ENCODE measurements at regions not wholly inside any gene's neighbourhood (a gene's known extent, or its start where the extent isn't known, plus 50 kb on each side); places are given as distances from the start of the nearest gene placed in this dataset.

DNA sequence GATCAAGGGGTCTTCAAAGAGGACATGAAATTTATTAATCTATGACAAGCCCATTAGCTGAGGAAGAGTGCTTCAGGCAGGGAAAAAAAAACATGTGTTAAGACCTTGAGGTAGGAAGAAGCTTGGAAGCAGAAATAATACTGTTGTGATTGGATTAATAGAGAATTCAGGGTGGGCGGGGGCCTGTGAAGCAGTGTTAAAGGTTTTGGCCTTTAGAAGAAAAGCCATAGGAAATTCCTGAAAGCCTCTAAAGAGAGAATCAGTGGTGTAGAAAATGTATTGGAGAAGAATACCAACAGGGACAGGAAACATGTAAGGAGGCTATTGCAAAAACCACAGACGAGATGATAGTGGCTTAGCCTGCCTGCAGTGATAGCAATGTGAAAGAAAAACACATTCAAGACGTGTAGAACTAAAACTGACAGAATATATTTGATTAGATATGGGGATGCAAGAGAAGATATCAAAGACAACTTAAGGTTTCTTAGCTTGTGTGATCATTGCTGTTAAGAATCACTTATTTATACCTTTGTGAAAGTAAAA, 404.4 kb upstream of the ANO3 start (continued):
- TF ChIP-seq, protein P1, sequence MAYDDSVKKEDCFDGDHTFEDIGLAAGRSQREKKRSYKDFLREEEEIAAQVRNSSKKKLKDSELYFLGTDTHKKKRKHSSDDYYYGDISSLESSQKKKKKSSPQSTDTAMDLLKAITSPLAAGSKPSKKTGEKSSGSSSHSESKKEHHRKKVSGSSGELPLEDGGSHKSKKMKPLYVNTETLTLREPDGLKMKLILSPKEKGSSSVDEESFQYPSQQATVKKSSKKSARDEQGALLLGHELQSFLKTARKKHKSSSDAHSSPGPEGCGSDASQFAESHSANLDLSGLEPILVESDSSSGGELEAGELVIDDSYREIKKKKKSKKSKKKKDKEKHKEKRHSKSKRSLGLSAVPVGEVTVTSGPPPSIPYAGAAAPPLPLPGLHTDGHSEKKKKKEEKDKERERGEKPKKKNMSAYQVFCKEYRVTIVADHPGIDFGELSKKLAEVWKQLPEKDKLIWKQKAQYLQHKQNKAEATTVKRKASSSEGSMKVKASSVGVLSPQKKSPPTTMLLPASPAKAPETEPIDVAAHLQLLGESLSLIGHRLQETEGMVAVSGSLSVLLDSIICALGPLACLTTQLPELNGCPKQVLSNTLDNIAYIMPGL (CRISPR knock-in tag; IDR thresholded peaks at IDR 0.05): no peak
- TF ChIP-seq ZNF263 (CRISPR knock-in tag; IDR thresholded peaks at IDR 0.05; ENCODE audit: low read depth) (no peak), JUN (CRISPR knock-in tag; IDR thresholded peaks at IDR 0.05) (no peak), ESRRA (CRISPR knock-in tag; IDR thresholded peaks at IDR 0.05; ENCODE audit: borderline replicate concordance) (no peak)

DNA sequence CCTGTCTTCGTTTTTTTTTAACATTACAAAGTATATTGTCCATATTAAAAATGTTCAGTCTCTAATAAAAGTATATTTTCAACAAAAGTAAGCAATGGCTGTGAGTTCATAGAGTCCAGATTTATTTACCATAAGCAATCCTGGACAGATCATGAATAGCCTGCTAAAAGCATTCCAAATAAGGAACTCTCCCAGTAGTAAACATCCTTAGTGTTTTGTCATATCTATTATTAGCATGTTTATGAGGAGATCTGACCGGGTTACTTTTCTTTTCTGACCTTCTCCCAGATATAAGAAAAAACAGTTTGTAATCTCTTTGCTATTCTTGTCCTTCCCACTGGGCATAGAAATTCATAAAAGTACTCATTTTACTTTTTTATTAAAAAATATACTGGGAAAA, 403.9 kb upstream of the ANO3 start:
- Mint-ChIP-seq H3K36me3 (peaks cover 18% of the 10 kb centered on the region), H3K4me1 (peaks cover 8% of the 10 kb centered on the region; the same call in 1 of the 2 replicates), H3K4me3 (no peak overlapping the region), H3K9me3 (peaks cover 30% of the 10 kb centered on the region), H3K27me3 (ENCODE audit: low read depth) (no peaks in the 10 kb centered on the region), H3K27ac (no peak overlapping the region)
- ChIA-PET POLR2A (no interaction called here), CTCF (no interaction called here)
- TF ChIP-seq OVOL2 (CRISPR knock-in tag; IDR thresholded peaks at IDR 0.05; ENCODE audit: borderline replicate concordance) (no peak), JUN (CRISPR knock-in tag; IDR thresholded peaks at IDR 0.05) (no peak), ZNF671 (CRISPR knock-in tag; IDR thresholded peaks at IDR 0.05) (no peak), NR2C2 (CRISPR knock-in tag; IDR thresholded peaks at IDR 0.05) (no peak), PRRX2 (CRISPR knock-in tag; IDR thresholded peaks at IDR 0.05) (no peak), ZNF423 (CRISPR knock-in tag; IDR thresholded peaks at IDR 0.05) (no peak), GTF2I (CRISPR knock-in tag; conservative IDR thresholded peaks at IDR 0.05) (no peak)
- TF ChIP-seq, protein P2, sequence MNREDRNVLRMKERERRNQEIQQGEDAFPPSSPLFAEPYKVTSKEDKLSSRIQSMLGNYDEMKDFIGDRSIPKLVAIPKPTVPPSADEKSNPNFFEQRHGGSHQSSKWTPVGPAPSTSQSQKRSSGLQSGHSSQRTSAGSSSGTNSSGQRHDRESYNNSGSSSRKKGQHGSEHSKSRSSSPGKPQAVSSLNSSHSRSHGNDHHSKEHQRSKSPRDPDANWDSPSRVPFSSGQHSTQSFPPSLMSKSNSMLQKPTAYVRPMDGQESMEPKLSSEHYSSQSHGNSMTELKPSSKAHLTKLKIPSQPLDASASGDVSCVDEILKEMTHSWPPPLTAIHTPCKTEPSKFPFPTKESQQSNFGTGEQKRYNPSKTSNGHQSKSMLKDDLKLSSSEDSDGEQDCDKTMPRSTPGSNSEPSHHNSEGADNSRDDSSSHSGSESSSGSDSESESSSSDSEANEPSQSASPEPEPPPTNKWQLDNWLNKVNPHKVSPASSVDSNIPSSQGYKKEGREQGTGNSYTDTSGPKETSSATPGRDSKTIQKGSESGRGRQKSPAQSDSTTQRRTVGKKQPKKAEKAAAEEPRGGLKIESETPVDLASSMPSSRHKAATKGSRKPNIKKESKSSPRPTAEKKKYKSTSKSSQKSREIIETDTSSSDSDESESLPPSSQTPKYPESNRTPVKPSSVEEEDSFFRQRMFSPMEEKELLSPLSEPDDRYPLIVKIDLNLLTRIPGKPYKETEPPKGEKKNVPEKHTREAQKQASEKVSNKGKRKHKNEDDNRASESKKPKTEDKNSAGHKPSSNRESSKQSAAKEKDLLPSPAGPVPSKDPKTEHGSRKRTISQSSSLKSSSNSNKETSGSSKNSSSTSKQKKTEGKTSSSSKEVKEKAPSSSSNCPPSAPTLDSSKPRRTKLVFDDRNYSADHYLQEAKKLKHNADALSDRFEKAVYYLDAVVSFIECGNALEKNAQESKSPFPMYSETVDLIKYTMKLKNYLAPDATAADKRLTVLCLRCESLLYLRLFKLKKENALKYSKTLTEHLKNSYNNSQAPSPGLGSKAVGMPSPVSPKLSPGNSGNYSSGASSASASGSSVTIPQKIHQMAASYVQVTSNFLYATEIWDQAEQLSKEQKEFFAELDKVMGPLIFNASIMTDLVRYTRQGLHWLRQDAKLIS (CRISPR knock-in tag; IDR thresholded peaks at IDR 0.05; ENCODE audit: borderline replicate concordance): no peak
- TF ChIP-seq, protein P3, sequence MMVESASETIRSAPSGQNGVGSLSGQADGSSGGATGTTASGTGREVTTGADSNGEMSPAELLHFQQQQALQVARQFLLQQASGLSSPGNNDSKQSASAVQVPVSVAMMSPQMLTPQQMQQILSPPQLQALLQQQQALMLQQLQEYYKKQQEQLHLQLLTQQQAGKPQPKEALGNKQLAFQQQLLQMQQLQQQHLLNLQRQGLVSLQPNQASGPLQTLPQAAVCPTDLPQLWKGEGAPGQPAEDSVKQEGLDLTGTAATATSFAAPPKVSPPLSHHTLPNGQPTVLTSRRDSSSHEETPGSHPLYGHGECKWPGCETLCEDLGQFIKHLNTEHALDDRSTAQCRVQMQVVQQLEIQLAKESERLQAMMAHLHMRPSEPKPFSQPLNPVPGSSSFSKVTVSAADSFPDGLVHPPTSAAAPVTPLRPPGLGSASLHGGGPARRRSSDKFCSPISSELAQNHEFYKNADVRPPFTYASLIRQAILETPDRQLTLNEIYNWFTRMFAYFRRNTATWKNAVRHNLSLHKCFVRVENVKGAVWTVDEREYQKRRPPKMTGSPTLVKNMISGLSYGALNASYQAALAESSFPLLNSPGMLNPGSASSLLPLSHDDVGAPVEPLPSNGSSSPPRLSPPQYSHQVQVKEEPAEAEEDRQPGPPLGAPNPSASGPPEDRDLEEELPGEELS (CRISPR knock-in tag; IDR thresholded peaks at IDR 0.05): no peak
- TF ChIP-seq, protein P4, sequence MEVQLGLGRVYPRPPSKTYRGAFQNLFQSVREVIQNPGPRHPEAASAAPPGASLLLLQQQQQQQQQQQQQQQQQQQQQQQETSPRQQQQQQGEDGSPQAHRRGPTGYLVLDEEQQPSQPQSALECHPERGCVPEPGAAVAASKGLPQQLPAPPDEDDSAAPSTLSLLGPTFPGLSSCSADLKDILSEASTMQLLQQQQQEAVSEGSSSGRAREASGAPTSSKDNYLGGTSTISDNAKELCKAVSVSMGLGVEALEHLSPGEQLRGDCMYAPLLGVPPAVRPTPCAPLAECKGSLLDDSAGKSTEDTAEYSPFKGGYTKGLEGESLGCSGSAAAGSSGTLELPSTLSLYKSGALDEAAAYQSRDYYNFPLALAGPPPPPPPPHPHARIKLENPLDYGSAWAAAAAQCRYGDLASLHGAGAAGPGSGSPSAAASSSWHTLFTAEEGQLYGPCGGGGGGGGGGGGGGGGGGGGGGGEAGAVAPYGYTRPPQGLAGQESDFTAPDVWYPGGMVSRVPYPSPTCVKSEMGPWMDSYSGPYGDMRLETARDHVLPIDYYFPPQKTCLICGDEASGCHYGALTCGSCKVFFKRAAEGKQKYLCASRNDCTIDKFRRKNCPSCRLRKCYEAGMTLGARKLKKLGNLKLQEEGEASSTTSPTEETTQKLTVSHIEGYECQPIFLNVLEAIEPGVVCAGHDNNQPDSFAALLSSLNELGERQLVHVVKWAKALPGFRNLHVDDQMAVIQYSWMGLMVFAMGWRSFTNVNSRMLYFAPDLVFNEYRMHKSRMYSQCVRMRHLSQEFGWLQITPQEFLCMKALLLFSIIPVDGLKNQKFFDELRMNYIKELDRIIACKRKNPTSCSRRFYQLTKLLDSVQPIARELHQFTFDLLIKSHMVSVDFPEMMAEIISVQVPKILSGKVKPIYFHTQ (CRISPR knock-in tag; IDR thresholded peaks at IDR 0.05): no peak
- DNase-seq (ENCODE audit: low spot score) (no peak), ATAC-seq (no peak)

DNA sequence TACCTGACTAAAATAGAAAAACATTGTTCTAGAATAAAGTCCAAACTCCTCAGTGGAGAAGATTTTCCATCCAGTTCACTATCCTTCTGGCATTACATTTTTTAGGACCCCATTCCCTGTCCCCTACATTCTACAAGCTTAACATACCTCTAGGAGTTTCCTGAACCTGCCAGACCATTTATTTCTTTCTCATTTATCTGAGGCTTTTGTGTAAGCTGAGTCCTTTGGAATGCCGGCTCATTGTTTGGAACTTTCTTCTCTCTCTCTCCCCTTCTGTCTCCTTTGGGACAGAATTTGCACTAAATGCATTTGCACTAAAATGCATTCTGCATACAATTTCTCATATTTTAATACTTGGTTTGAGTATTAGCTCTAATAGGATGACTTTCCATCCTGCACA, 393.0 kb upstream of the ANO3 start:
- POLR2A ChIA-PET: no interaction called here
- H3K36me3 Mint-ChIP-seq: peaks cover 21% of the 10 kb centered on the region
- H3K9me3 Mint-ChIP-seq: peaks cover 23% of the 10 kb centered on the region
- CTCF ChIA-PET: interaction anchor here (0.7 kb wide), 1 partner anchor 43 kb away, joined by 3 read pairs; no protein-coding TSS in a partner anchor
- TF ChIP-seq, protein P5, sequence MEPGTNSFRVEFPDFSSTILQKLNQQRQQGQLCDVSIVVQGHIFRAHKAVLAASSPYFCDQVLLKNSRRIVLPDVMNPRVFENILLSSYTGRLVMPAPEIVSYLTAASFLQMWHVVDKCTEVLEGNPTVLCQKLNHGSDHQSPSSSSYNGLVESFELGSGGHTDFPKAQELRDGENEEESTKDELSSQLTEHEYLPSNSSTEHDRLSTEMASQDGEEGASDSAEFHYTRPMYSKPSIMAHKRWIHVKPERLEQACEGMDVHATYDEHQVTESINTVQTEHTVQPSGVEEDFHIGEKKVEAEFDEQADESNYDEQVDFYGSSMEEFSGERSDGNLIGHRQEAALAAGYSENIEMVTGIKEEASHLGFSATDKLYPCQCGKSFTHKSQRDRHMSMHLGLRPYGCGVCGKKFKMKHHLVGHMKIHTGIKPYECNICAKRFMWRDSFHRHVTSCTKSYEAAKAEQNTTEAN (CRISPR knock-in tag; IDR thresholded peaks at IDR 0.05): no peak
- no peak for TF ChIP-seq ZNF423 (CRISPR knock-in tag; IDR thresholded peaks at IDR 0.05)
- no peak for TF ChIP-seq TP53 (CRISPR knock-in tag; IDR thresholded peaks at IDR 0.05)
- no peak for TF ChIP-seq ZBTB21 (CRISPR knock-in tag; IDR thresholded peaks at IDR 0.05; ENCODE audit: borderline replicate concordance)
- no peak for TF ChIP-seq ZNF138 (CRISPR knock-in tag; conservative IDR thresholded peaks at IDR 0.05)
- TF ChIP-seq, protein P6, sequence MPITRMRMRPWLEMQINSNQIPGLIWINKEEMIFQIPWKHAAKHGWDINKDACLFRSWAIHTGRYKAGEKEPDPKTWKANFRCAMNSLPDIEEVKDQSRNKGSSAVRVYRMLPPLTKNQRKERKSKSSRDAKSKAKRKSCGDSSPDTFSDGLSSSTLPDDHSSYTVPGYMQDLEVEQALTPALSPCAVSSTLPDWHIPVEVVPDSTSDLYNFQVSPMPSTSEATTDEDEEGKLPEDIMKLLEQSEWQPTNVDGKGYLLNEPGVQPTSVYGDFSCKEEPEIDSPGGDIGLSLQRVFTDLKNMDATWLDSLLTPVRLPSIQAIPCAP (CRISPR knock-in tag; IDR thresholded peaks at IDR 0.05): no peak
- ATAC-seq (peak; percentile 82), DNase-seq (ENCODE audit: low spot score) (no peak)
- peaks cover 15% of the 10 kb centered on the region for H3K4me1 Mint-ChIP-seq
- no peak overlapping the region for H3K27ac Mint-ChIP-seq
- H3K4me3 Mint-ChIP-seq: no peak overlapping the region
- no peaks in the 10 kb centered on the region for H3K27me3 Mint-ChIP-seq (ENCODE audit: low read depth)
